ENCODE measurements at regions not wholly inside any gene's neighbourhood (a gene's known extent, or its start where the extent isn't known, plus 50 kb on each side); places are given as distances from the start of the nearest gene placed in this dataset.
"Not testable (repeated sequence)": the region's sequence is repeated elsewhere in the genome, so short reads cannot be mapped to it uniquely, and the experiment has no call there.

DNA sequence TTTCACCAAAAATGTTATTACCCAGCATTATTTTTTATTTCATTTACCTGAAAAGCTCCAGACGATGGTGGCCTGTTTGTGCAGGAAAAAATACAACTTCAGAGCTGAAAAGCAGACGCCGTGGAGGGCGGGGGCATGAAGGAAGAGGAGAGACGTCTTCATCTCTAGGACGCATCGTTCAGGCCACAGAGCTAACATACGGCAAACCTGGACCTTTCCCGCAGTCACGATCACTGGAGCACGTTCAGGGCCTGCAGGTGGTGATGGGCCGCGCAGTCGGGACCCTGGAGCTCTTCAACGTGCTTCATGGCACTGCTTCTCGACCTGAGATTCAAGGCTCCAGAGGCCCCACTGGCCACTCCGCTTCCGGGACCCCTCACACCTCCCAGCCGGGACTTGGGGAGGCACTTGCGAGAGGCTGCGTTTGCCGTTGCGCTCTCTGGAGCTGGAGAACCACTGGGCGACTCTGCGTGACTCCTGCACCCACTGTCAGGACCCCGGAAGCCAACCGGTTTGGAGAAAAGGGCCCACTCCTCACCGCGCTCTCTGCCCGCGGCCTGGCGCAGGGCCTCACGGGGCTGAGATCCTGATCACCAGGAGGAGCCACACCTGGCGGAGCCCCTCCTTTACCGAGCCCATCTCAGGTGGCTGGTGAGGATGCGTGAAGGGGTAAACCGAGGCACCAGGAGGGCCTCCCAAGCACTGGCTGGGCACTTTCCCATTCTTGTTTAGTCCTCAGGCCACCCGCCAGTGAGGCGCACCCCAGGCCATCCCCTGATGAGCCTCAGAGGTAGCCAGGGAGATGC lies 164.4 kb upstream of the AFDN start:
- DNase-seq: no peak

DNA sequence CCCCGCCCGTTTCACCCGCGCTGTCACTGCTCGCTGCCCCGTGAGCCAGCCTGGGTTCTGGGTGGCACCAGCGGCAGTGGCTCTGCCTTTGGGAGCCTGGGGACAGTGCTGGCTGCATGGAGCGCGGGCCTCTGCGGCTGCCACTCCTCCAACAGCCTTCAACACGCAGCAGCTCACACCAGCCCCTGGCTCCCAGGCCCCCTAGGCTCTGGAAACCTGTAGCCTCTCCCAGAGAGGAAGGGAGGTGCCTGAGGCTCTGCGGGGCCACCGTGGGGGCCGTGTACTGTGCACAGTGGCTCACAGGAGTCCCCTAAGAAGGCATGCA lies 163.9 kb upstream of the AFDN start:
- DNase-seq: no peak

DNA sequence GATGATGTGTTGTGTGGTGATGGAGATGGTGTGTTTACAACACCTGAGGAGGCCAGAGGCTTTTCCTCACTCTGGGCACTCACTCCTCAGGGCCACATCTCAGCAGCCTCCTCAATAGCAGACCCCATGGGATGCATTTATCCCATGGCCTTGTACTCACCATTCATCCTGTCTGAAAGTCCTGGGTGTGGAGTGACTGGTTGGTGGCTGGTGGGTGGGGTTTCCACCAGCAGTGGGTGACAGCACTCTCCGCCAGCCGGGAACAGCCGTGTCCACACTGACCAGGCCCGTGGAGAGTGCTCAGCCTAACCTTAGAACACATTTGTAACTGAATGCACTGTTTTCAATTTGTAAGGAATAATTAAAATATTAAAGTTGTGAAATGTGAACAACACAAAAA lies 163.4 kb upstream of the AFDN start:
- no peak for DNase-seq

DNA sequence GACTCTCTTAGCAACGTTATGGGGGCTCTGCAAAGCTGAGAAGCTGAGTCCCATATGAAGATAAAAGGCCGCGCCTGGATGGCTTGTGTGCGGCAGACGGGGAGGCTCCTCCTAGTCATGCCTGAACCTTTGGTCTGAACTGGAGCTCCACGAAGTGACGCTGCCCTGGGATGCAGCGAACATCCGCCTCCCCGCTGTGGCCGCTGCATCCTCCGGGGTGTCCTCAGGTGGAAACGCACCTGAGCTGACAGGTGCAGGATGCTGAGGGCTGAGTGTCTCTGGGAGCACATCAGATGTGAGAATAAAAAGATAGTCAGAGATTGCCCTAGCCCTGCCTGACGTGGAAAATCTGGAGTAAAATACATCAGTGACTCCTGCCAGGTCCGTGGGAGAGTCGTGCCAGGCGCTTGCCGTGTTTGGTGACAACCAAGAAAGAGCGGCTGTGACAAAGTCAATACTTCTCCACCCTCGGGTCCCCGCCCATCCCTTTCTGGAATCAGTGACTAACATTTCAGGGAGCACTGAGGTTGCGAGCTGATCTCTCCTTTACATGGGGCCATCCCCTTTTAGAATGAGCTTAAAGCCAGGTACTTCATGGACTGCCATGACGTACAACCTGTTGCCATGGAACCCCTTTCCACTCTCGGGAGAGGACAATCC lies 162.8 kb upstream of the AFDN start:
- DNase-seq: no peak

DNA sequence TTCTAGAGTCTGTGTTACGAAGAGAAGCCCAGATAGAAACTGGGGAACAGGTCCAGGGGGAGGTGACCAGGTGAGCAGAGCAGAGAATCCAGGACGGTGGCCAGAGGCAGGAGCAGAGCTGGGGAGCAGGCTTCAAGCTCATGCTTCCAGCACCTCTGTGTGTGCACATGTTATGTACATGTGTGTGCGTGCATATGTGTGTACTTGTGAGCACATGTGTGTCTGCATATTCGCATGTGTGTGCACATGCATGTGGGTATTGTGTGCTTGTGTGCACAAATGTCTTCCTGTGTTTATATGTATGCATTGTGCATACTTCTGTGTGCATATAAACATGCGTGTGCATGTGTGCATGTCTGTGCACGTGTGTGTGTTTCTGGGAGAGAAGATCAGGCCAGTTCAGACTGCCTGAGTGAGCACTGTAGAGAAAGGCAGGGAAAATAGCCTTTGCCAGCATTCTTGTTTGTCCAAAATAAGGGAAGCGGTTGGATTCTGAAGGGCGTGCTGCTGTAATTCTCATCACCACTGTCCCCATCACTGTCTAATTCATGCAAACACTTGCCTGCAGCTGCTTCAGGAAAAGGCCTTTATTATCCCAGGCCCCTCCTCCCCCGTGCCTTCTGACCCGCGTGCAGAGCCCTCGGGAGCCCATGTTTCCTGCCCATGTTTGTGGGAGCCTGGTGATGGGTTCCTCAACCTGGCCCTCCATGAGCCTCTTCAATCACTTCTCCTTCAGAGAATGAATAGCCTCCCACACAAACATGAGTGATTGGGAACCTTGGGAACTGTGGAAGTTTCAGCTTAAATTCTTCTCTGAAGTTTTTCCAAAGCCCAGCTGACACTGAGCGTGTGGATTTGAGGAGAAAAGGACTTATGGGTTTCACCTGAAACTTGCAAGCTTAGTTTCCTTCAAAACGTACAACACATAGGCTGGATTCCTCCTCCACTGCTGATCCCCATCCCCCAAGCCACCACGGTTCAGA lies 161.7 kb upstream of the AFDN start:
- no peak for DNase-seq

DNA sequence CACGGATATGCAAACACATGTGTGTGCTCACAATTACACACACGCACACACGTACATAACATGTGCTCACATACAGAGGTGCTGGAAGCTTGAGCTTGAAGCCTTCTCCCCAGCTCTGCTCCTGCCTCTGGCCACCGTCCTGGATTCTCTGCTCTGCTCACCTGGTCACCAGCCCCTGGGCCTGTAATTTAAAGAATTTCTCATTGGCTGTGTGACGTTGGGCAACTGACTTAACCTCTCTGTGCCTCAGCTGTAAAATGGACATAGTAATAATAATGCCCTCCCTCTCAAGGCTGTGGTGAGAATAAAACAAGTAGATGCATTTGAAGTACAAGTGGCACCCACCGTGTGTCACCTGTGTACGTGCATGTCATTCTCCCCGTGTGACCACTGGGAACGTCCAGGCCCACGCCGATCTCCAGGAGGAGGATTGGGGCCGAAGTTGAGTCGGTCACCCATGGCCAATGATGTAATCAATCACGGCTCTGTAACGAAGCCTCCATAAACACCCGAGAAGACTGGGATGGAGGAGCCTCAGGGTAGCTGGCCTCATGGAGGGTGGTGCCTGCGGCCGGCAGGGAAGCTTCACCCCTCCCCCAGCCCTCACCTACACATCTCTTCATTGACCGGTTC lies 160.9 kb upstream of the AFDN start:
- no peak for DNase-seq

DNA sequence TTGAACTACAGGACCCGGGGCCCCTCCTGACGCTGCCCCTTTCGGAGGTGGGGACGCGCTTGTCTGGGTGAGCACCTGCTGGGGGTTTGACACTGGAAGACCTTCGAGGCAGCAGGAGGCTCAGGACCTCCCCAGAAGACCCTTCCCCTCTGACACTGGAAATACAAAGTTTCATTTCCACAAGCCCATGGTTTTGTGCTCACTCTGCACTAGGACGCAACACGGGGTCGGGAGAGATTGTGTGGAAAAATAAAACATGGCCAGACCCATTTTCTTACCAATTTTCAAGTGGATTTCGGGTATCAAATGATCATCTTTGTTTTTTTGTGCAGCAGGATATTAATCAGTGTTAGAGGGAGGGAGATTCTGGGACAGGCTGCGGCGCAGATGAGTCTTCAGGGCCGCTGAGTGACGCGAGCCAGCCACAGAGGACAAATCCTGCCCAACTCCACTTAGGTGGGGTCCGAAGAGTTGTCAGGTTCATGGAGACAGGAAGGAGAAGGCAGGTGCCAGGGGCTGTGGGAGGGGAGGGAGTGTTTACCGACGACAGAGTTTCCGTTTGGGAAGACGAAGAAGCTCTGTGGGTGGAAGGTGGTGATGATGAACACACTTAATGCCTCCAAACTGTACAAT lies 160.0 kb upstream of the AFDN start:
- no peak for DNase-seq

DNA sequence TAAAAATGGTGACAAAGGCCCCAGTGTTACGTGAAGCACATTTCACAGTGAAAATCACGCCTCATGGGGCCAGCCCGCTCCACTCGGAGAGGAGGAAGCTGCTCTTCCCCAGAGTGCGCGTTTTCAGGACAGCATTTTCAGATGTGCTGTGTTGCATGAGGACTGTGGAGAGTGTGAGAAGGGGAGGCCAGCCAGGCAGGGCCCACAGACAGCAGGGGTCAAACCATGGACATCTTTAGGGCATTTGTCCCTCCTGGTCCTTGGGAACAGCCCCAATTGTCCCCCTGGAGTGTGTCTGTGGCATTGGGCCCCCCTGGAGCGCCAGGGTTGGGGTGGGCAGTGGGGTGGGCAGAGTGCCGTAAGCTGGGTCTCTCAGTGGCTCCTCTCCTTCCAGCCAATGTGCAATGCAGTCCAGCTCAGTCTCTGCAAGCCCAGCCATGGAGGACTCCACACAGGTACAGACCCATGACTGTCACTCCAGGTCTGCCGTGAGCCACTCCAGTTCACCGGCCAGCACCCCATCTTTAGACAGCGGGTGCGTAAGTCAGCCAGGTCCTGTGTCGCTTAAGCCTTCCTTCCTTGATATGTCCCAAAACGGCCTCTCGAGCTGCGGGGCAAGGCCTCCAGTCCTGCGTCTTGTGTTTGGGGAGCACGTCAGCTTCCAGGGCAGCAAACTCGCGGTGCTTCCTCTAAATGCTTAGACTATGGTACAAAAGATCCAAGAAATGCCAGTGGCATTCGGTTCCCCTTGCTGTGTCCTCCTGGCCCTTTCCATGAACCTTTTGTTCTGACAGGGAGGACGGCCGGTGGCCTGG lies 159.3 kb upstream of the AFDN start:
- no peak for DNase-seq

DNA sequence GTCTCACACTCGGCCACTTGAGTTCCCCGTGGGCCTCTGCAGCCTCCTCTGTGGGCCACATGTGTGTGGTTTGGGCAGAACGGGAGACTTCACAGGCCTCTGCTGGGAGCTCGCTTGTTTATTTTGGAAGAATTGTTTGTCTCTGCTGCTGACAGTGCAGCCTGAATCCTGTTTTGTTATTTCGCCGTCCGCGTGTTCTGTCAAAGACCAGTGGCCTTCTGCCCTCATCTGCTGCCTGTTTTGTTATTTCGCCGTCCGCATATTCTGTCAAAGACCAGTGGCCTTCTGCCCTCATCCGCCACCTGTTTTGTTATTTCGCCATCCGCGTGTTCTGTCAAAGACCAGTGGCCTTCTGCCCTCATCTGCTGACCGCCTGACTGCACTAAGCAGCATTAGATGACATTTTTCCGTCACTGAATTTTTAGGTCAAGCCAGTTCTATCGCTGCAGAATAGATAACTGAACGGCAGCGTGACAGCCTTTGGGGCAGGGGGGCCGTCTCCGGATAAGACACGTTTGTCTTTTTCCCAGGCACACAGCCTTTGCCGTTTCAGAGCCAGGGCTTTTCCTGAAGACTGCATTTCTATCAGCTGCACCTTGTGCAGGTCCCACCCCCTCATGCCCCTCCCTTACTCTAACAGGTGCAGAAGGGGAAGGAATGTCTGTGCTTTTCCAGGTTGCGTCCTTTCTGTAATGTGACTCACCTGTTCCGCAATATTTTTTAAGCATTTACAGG lies 158.5 kb upstream of the AFDN start:
- DNase-seq: no peak

DNA sequence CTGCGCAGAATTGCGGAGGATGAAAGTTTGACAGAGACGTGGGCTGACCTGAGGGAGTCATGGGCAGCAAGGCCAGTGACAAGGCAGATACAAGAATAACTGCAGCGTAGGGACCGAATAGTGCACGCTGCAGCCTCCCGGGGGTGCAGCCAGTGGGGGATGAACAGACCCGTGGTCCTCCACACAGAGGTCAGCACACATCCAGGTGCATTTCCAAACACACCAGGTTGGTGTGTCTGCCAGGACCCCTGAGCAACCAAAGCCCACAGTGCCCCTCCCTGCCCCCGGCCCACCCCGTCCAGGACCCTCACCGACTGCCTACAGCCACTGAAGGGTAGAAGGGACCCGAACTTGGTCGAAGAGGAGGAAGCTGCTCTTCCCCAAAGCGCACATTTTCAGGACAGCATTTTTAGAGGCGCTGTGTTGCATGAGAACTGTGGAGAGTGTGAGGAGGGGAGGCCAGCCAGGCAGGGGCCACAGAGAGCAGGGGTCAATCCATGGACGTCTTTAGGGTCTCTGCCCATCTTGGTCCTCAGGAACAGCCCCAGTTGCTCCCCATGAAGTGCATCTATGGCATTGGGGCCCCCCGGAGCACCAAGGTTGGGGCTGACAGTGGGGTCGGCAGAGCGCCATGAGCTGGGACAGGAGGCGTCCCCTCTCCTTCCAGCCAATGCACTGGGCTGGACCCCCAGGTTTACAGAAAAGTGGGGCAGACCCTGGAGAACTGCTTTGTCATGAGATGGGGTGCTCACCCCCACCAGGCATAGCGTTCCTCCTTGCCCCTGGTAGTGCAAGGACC lies 157.8 kb upstream of the AFDN start:
- no peak for DNase-seq

DNA sequence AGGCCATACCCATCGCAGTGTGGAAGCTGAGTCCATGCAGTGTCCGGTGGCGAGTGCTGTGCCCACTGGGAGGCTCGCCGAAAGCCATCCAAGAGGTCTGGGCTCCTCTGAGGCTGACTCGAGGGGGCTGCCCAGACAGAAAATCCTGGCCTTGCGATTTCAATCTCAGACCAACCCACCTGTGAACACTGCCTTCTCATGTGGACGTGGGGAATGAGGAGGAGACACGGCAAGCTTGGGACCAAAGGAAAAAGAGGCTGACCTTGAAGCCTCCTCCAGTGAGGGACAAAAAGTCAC lies 157.2 kb upstream of the AFDN start:
- no peak for DNase-seq

DNA sequence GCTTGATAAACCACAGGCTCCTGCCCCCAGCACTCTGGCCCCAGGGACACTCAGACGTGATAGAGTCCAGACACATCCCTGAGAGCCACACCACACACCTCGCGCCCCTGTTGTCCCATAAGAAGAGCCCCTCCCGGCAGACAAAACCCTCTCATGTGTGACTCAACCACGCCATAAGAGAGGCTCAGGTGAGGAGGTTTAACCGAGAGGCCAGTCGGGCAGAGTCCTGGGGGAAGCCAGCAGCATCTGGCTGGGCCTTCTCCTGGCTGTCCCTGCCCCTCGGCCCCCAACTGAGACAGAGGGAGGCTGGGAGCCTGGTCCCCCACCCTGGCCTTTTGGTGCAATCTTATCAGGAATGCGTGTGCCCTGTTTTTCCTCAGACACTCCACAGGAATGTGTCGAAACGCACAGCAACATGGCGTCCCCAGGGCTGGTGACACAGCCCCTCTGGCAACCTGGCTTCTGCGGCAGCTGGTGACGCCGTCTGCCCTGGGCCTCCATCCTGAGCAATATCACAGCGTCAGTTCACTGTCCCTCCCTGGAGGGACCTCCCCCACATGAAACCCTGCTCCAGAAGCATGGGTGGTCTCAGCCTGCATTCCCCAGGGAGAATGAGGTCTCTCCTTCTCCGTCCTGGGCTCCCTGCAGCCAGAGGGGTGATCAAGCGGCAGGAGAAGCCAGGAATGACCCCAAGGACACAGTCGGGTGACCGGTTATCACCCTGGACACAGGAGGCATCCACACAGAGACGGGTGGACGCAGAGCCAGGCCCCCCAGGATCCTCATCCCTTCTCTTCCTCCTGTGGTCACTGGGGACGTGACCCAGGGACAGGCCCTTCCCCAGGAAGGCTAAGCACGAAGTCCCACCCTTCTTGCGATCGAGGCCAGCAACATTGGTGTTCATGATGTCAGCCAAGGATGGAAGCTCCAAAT lies 156.6 kb upstream of the AFDN start:
- DNase-seq: no peak

DNA sequence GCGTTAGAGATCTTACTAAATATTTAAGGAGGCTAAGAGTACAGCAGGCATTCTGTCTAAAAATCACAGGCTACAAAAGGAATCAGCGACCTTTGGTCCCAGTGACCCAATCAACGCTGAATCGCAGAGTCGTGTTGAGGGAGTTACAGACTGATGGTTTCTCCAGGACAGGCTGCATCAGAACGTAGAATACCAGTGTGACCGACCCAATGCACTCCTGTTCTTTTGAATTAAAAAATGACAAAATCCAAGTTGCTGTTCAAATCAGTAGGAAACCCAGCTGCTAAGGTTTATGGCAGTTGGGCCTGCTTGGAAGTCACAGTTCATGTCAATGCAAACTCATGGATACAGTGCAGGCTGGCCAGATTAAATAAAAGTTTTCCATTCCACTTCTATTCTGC lies 155.8 kb upstream of the AFDN start:
- DNase-seq: no peak

DNA sequence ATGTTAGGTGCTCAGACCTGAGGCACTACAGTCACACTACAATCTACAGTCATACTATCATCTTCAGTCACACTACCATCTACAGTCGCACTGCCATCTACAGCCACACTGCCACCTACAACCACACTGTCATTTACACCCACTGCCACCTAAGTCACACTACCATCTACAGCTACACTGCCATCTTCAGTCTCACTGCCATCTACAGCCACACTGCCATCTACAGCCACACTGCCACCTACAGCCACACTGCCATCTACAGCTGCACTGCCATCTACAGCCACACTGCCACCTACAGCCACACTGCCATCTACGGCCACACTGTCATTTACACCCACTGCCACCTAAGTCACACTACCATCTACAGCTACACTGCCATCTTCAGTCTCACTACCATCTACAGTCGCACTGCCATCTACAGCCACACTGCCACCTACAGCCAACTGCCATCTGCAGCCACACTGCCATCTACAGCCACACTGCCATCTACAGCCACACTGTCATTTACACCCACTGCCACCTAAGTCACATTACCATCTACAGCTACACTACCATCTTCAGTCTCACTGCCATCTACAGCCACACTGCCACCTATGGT lies 155.2 kb upstream of the AFDN start:
- DNase-seq: not testable (repeated sequence)

DNA sequence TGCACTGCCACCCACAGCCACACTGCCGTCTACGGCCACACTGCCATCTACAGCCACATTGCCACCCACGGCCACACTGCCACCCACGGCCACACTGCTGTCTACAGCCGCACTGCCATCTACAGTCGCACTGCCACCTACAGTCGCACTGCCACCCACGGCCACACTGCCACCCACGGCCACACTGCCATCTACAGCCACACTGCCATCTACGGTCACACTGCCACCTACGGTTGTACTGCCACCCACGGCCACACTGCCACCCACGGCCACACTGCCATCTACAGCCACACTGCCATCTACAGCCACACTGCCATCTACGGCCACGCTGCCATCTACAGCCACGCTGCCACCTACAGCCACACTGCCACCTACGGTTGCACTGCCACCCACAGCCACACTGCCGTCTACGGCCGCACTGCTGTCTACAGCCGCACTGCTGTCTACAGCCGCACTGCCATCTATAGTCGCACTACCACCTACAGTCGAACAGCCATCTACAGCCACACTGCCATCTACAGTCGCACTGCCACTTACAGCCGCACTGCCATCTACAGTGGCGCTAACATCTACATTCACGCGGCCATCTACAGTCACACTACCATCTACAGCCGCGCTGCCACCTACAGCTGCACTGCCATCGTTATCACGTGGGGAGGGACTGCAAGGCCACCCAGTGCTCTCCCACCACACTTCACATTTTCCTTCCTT lies 154.6 kb upstream of the AFDN start:
- no peak for DNase-seq

DNA sequence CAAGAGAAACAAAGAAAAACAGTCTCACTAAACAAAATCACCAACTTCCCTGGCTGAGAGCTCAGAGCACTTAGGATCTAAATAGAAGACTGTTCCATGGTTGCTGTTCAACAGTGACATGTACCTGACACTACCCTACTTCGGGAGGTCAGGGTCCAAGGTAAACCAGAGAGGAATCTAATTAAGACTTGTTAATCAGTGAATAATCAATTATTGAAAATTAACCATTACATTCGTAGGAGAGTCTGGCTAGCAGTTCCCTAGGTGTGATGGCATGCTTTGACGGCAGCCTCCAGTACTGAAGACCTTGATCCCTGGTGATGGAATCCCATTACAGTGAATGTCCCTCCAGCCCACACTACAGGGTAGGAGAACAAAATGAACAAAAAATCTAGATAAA lies 154.0 kb upstream of the AFDN start:
- DNase-seq: no peak

DNA sequence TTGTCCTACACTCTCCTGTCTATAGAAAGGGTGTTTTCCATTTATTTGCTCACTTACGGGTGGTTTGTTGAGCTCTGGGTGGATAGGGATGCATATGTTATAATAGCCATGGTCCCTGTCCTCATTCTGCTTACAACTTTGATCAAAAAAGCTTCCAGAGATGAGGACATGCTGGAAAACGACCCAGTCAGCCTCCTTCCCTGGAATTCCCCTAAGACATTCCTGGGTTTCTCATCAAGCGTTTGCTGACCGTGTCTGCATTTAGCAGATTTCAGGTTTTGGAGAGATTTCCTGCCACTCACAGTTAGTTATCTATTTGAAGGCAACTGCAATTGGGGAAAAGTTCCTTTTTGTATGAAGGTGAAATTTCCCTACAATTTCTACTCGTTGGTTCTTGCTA lies 152.8 kb upstream of the AFDN start:
- DNase-seq: no peak

DNA sequence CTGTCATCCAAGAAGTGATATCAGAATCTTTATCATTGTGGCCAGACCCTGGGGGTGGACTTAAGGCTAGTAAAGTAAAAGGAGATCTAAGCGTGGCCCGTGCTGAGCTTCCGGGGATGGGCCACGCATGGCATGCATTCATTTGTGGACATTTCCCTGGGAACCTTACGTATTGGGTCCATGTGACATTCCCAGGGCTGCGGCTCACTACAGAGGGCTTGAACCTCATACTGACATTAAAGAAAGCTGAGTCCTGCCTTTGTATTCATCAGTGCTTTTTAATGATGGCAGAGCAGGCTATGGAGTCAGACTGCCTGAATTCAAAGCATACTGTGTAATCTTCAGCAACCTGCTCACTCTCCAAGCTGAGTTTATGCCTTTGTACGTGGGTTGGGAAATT lies 152.2 kb upstream of the AFDN start:
- no peak for DNase-seq

All from activated CD4-positive, alpha-beta T cell treated with anti-CD3 and anti-CD28 coated beads, Interleukin-2, amount 50 U/mL, for 16 hours (primary cell).